ENCODE measurements at regions not wholly inside any gene's neighbourhood (a gene's known extent, or its start where the extent isn't known, plus 50 kb on each side); places are given as distances from the start of the nearest gene placed in this dataset.

DNA sequence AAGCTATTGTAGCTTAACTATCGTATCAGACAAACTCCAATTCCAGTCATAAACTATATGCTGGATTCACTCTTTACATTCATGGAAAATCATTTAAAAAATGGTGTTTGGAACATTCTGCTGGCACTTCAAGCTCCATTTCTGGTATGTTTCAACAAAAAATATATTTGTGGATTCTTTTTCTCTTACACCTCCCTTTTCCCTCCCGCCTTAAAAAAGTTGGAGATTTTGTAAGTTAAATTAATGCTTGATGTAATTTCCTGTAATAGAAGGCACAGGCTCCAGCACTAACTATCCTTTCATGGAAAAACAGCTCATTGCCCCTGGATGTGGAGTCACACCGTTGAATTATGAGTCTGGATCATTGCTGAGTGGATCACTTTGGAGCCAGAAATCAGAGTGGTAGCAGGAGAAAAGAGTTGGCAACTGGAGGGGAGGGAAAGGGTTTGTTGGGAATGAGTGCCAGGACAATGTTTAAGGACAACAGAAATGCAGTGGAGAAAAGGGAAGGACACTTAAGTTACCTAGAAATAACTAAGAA is 102.8 kb downstream of the ICOS start:
- Histone ChIP-seq H3K27me3 (peaks cover 2% of the 10 kb centered on the region), H3K9me3 (ENCODE audit: low read depth) (no peaks in the 10 kb centered on the region), H4K20me1 (ENCODE audit: insufficient read depth, poor library complexity, severe bottlenecking) (no peaks in the 10 kb centered on the region), H3K4me3 (no peak overlapping the region), H3K4me1 (ENCODE audit: insufficient read depth) (no peaks in the 10 kb centered on the region), H3K9me2 (replicated peaks; ENCODE audit: insufficient read depth) (no peaks in the 10 kb centered on the region), H3K79me2 (no peaks in the 10 kb centered on the region), H3K27ac (no peak overlapping the region), H2AFZ (no peak overlapping the region), H3K4me2 (no peak overlapping the region), H3K36me3 (replicated peaks; ENCODE audit: insufficient read depth, low read depth) (no peaks in the 10 kb centered on the region)
- TF ChIP-seq CTCF (IDR thresholded peaks at IDR 0.05; ENCODE audit: poor library complexity) (no peak), EZH2phosphoT487 (IDR thresholded peaks at IDR 0.05; ENCODE audit: low read depth, severe bottlenecking, unreplicated experiment) (no peak), EZH2 (IDR thresholded peaks at IDR 0.05; ENCODE audit: borderline replicate concordance) (no peak)
- 92% methylated on average over 3 of the region's 3 CpGs for WGBS (ENCODE audit: low lambda C conversion rate, missing lambda C conversion rate)
- no peak for DNase-seq (ENCODE audit: low spot score)

GRCh38 chr2:204040016-204040415 is 103.5 kb downstream of the ICOS start:
- H3K27ac ChIP-seq = no peak overlapping the region
- H3K79me2 ChIP-seq = no peaks in the 10 kb centered on the region
- WGBS (ENCODE audit: low lambda C conversion rate, missing lambda C conversion rate) = 45% methylated on average over 3 of the region's 3 CpGs
- no peak for TF ChIP-seq CTCF (IDR thresholded peaks at IDR 0.05; ENCODE audit: poor library complexity)
- no peak for TF ChIP-seq EZH2phosphoT487 (IDR thresholded peaks at IDR 0.05; ENCODE audit: low read depth, severe bottlenecking, unreplicated experiment)
- TF ChIP-seq EZH2 (IDR thresholded peaks at IDR 0.05; ENCODE audit: borderline replicate concordance) = no peak
- no peaks in the 10 kb centered on the region for H4K20me1 ChIP-seq (ENCODE audit: insufficient read depth, poor library complexity, severe bottlenecking)
- H3K4me2 ChIP-seq = no peak overlapping the region
- no peak for DNase-seq (ENCODE audit: low spot score)
- no peak overlapping the region for H3K4me3 ChIP-seq
- H3K27me3 ChIP-seq = peaks cover 2% of the 10 kb centered on the region
- H3K36me3 ChIP-seq (replicated peaks; ENCODE audit: insufficient read depth, low read depth) = no peaks in the 10 kb centered on the region
- H3K9me2 ChIP-seq (replicated peaks; ENCODE audit: insufficient read depth) = no peaks in the 10 kb centered on the region
- H2AFZ ChIP-seq = no peak overlapping the region
- H3K4me1 ChIP-seq (ENCODE audit: insufficient read depth) = no peaks in the 10 kb centered on the region
- no peaks in the 10 kb centered on the region for H3K9me3 ChIP-seq (ENCODE audit: low read depth)

- Histone ChIP-seq H3K4me3 (no peak overlapping the region), H3K4me2 (no peak overlapping the region), H2AFZ (no peak overlapping the region), H3K9me2 (replicated peaks; ENCODE audit: insufficient read depth) (no peaks in the 10 kb centered on the region), H3K79me2 (no peaks in the 10 kb centered on the region), H3K4me1 (ENCODE audit: insufficient read depth) (no peaks in the 10 kb centered on the region), H3K27me3 (peaks cover 2% of the 10 kb centered on the region), H4K20me1 (ENCODE audit: insufficient read depth, poor library complexity, severe bottlenecking) (no peaks in the 10 kb centered on the region), H3K36me3 (replicated peaks; ENCODE audit: insufficient read depth, low read depth) (no peaks in the 10 kb centered on the region), H3K9me3 (ENCODE audit: low read depth) (no peaks in the 10 kb centered on the region), H3K27ac (no peak overlapping the region)
- WGBS (ENCODE audit: low lambda C conversion rate, missing lambda C conversion rate) = 93% methylated on average over 1 of the region's 1 CpG
- no peak for TF ChIP-seq CTCF (IDR thresholded peaks at IDR 0.05; ENCODE audit: poor library complexity)
- no peak for TF ChIP-seq EZH2phosphoT487 (IDR thresholded peaks at IDR 0.05; ENCODE audit: low read depth, severe bottlenecking, unreplicated experiment)
- no peak for TF ChIP-seq EZH2 (IDR thresholded peaks at IDR 0.05; ENCODE audit: borderline replicate concordance)
- DNase-seq (ENCODE audit: low spot score) = no peak
Measured at GRCh38 chr2:204042401-204042800, 105.8 kb downstream of the ICOS start.

GRCh38 chr2:204046145-204046544 is 109.6 kb downstream of the ICOS start:
- H3K36me3 ChIP-seq (replicated peaks; ENCODE audit: insufficient read depth, low read depth) = no peaks in the 10 kb centered on the region
- no peak for DNase-seq (ENCODE audit: low spot score)
- H3K4me1 ChIP-seq (ENCODE audit: insufficient read depth) = no peaks in the 10 kb centered on the region
- H3K27ac ChIP-seq = no peak overlapping the region
- no peak overlapping the region for H2AFZ ChIP-seq
- H3K79me2 ChIP-seq = no peaks in the 10 kb centered on the region
- no peaks in the 10 kb centered on the region for H3K27me3 ChIP-seq
- H4K20me1 ChIP-seq (ENCODE audit: insufficient read depth, poor library complexity, severe bottlenecking) = no peaks in the 10 kb centered on the region
- WGBS (ENCODE audit: low lambda C conversion rate, missing lambda C conversion rate) = 95% methylated on average over 2 of the region's 2 CpGs
- no peak overlapping the region for H3K4me3 ChIP-seq
- no peaks in the 10 kb centered on the region for H3K9me3 ChIP-seq (ENCODE audit: low read depth)
- no peaks in the 10 kb centered on the region for H3K9me2 ChIP-seq (replicated peaks; ENCODE audit: insufficient read depth)
- TF ChIP-seq EZH2 (IDR thresholded peaks at IDR 0.05; ENCODE audit: borderline replicate concordance) = no peak
- TF ChIP-seq EZH2phosphoT487 (IDR thresholded peaks at IDR 0.05; ENCODE audit: low read depth, severe bottlenecking, unreplicated experiment) = no peak
- no peak for TF ChIP-seq CTCF (IDR thresholded peaks at IDR 0.05; ENCODE audit: poor library complexity)
- no peak overlapping the region for H3K4me2 ChIP-seq
